ENCODE measurements at regions not wholly inside any gene's neighbourhood (a gene's known extent, or its start where the extent isn't known, plus 50 kb on each side); places are given as distances from the start of the nearest gene placed in this dataset.

GRCh38 chr5:67286006-67286405, 89.4 kb upstream of the CD180 start:
- TF ChIP-seq, protein P1, sequence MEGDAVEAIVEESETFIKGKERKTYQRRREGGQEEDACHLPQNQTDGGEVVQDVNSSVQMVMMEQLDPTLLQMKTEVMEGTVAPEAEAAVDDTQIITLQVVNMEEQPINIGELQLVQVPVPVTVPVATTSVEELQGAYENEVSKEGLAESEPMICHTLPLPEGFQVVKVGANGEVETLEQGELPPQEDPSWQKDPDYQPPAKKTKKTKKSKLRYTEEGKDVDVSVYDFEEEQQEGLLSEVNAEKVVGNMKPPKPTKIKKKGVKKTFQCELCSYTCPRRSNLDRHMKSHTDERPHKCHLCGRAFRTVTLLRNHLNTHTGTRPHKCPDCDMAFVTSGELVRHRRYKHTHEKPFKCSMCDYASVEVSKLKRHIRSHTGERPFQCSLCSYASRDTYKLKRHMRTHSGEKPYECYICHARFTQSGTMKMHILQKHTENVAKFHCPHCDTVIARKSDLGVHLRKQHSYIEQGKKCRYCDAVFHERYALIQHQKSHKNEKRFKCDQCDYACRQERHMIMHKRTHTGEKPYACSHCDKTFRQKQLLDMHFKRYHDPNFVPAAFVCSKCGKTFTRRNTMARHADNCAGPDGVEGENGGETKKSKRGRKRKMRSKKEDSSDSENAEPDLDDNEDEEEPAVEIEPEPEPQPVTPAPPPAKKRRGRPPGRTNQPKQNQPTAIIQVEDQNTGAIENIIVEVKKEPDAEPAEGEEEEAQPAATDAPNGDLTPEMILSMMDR (IDR thresholded peaks at IDR 0.05; ENCODE audit: insufficient read depth, low read length): no peak
- no peak for DNase-seq (ENCODE audit: low read depth)
- H3K4me3 ChIP-seq (ENCODE audit: low read depth, low read length): no peak overlapping the region

GRCh38 chr5:67283988-67284487, 87.4 kb upstream of the CD180 start:
- no peak overlapping the region for H3K4me3 ChIP-seq (ENCODE audit: low read depth, low read length)
- no peak for DNase-seq (ENCODE audit: low read depth)
- TF ChIP-seq, protein P1 (IDR thresholded peaks at IDR 0.05; ENCODE audit: insufficient read depth, low read length): no peak

DNA sequence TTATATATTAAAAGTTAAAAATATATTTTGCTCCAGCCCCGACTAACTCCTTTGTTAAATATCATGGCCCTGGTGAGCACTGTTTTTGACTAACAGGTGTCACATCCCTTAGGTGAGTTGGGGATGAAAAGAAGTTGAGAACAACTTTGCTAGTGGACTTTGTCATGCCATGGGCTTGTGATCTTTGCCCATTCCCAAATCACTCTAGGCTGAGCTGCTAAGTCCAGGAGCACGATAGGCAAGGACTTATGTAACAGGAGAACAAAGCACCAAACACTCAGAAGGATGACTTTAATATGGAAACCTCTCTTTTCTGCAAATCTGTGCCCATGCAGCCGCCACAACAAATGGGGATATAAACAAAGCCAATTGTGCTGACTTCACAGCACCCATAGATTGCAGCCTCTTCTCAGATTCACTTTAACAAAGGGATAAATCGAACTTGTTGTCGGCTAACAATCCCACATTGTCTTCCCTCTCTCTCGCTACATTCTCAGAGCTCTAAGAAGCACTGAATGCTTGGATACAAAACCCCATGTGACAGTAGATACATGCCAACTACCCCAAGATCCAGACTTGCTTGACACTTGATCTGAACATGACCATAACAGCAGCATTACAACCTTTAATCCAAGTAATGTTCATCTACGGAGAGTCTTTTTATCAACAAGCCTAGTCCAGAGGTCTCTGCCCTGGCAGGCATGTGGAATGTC, 86.8 kb upstream of the CD180 start:
- TF ChIP-seq, protein P1 (IDR thresholded peaks at IDR 0.05; ENCODE audit: insufficient read depth, low read length): no peak
- no peak for DNase-seq (ENCODE audit: low read depth)
- H3K4me3 ChIP-seq (ENCODE audit: low read depth, low read length): no peak overlapping the region

DNA sequence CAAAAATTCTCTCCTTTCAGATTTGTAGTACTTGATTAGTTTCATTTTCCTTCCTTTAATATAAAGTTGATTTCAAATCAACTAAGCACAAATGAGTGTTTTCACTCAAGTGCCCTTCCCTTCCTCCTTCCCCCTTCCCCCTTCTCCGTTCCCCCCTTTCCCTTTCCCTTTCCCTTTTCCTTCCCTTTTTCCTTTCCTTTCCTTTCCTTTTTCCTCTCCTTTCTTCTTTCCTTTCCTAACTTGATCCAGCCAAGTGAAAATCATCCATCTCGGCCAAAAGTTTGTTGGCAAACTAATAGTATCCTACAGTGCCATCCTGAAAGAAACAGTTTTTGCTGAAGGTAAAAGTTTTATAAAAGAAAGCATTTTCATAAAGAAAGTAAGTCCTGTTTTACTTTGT, 85.3 kb upstream of the CD180 start:
- TF ChIP-seq, protein P1 (IDR thresholded peaks at IDR 0.05; ENCODE audit: insufficient read depth, low read length): no peak
- no peak overlapping the region for H3K4me3 ChIP-seq (ENCODE audit: low read depth, low read length)
- no peak for DNase-seq (ENCODE audit: low read depth)

GRCh38 chr5:67273689-67274356, 77.2 kb upstream of the CD180 start:
- H3K4me3 ChIP-seq (ENCODE audit: low read depth, low read length): no peak overlapping the region
- TF ChIP-seq, protein P1 (IDR thresholded peaks at IDR 0.05; ENCODE audit: insufficient read depth, low read length): no peak
- no peak for DNase-seq (ENCODE audit: low read depth)

DNA sequence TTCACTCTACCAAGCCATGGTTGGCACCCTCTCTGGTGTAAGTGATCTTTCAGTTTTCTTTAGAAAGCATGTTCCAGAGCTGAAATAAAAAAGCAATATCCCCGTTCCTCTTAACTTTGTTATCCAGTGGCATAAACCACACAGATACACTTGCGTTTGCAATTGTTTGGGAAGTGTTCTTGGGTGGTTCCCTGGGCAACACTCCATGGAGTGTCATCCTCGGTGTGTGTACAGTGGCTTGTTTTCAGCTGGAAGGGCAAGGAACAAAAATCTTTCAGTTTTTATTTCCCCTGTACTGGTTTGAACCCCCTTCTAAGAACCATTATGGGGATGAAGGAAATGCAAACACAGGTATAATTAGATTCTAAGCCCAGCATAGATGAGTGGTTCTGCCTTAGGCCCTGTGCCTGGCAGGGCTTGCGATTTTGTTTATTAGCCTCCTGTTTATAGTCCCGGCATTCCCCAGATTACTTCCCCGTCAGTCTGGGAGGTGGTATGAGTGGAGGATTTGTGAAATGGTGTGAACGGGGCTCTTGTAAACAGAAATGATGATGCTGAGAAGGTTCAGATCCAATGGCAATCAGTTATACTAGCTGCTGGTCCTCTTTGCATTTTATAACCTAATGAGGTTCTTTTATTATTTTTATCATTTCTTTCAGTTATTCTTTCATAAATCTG, 76.0 kb upstream of the CD180 start:
- TF ChIP-seq, protein P1 (IDR thresholded peaks at IDR 0.05; ENCODE audit: insufficient read depth, low read length): no peak
- no peak overlapping the region for H3K4me3 ChIP-seq (ENCODE audit: low read depth, low read length)
- no peak for DNase-seq (ENCODE audit: low read depth)

Data from fibroblast of the aortic adventitia (primary cell).